ENCODE measurements at regions not wholly inside any gene's neighbourhood (a gene's known extent, or its start where the extent isn't known, plus 50 kb on each side); places are given as distances from the start of the nearest gene placed in this dataset.

GRCh38 chr18:41870191-41870590 lies 84.8 kb upstream of the PIK3C3 start:
- FAIRE-seq = no peak
- WGBS, 2 experiments (ENCODE audit: extremely low coverage in 1 of 2, insufficient coverage in 1 of 2, insufficient read length in 1 of 2, insufficient replicate concordance in 2 of 2, low coverage in 1 of 2, low lambda C conversion rate in 2 of 2, missing lambda C conversion rate in 1 of 2) = 96% methylated on average over 2 of the region's 2 CpGs; no CpG with 5 or more reads in 1 of the 2 experiments
- no peak overlapping the region for H3K4ac ChIP-seq (replicated peaks; ENCODE audit: insufficient read length, low read depth, low read length)
- TF ChIP-seq PHF8 (conservative IDR thresholded peaks at IDR 0.05; ENCODE audit: low read depth, low read length) = no peak
- TF ChIP-seq JUND (IDR thresholded peaks at IDR 0.05; ENCODE audit: low read length) = no peak
- no peak for TF ChIP-seq CTCF (IDR thresholded peaks at IDR 0.05; ENCODE audit: control extremely low read depth in 1 of 3, insufficient read depth in 1 of 3, low read depth in 1 of 3, low read length in 3 of 3)
- TF ChIP-seq SP1 (IDR thresholded peaks at IDR 0.05; ENCODE audit: low read depth, low read length) = no peak
- TF ChIP-seq MAX (IDR thresholded peaks at IDR 0.05) = no peak
- TF ChIP-seq NRF1 (IDR thresholded peaks at IDR 0.05; ENCODE audit: low read depth, low read length) = no peak
- TF ChIP-seq SP2 (IDR thresholded peaks at IDR 0.05; ENCODE audit: low read length) = no peak
- no peak for TF ChIP-seq CHD1 (IDR thresholded peaks at IDR 0.05; ENCODE audit: low read depth, low read length)
- no peak for TF ChIP-seq KDM1A (IDR thresholded peaks at IDR 0.05; ENCODE audit: borderline replicate concordance, low read length)
- no peak for TF ChIP-seq USF2 (IDR thresholded peaks at IDR 0.05; ENCODE audit: low read length)
- no peak for TF ChIP-seq POLR2A (IDR thresholded peaks at IDR 0.05; ENCODE audit: control extremely low read depth in 1 of 2, low read depth in 2 of 2, low read length in 2 of 2)
- no peak for TF ChIP-seq RBBP5 (IDR thresholded peaks at IDR 0.05; ENCODE audit: borderline replicate concordance, low read depth, low read length)

More at GRCh38 chr18:41870191-41870590, 84.8 kb upstream of the PIK3C3 start:
- Histone ChIP-seq H3K4me1 (replicated peaks in 1 of 4; ENCODE audit: control insufficient read depth in 3 of 4, insufficient read depth in 4 of 4, low read length in 3 of 4) (no peaks in the 10 kb centered on the region), H3K23ac (ENCODE audit: insufficient read length) (no peak overlapping the region), H4K20me1 (replicated peaks in 1 of 2; ENCODE audit: control insufficient read depth in 1 of 2, insufficient read depth in 2 of 2, low read length in 2 of 2) (no peaks in the 10 kb centered on the region), H3K27ac (ENCODE audit: low read depth, low read length) (no peak overlapping the region), H3K9ac (replicated peaks in 1 of 4; ENCODE audit: extremely low read depth in 1 of 4, low read depth in 3 of 4, low read length in 3 of 4) (no peak overlapping the region), H3K4me2 (ENCODE audit: insufficient read depth in 1 of 2, low read depth in 2 of 2, low read length in 2 of 2) (no peak overlapping the region), H3K56ac (replicated peaks; ENCODE audit: insufficient read length, low read depth, low read length) (no peak overlapping the region), H3K18ac (ENCODE audit: extremely low read depth, low read length) (no peak overlapping the region), H2BK5ac (ENCODE audit: low read depth, low read length) (no peak overlapping the region), H3K4me3 (ENCODE audit: extremely low read depth in 1 of 4, insufficient read depth in 2 of 4, low read depth in 3 of 4, low read length in 4 of 4) (no peak overlapping the region), H2BK20ac (ENCODE audit: low read length) (no peak overlapping the region), H3K27me3 (replicated peaks in 1 of 4; ENCODE audit: control insufficient read depth in 3 of 4, extremely low read depth in 1 of 4, insufficient read depth in 3 of 4, low read length in 3 of 4) (no peaks in the 10 kb centered on the region), H3K9me3 (ENCODE audit: insufficient read depth in 2 of 2, low read depth in 1 of 2, low read length in 1 of 2) (no peaks in the 10 kb centered on the region; a peak in 1 of 4 replicates), H4K8ac (ENCODE audit: extremely low read depth, insufficient read depth, low read length) (no peak overlapping the region), H3K14ac (ENCODE audit: insufficient read length) (no peak overlapping the region), H4K5ac (ENCODE audit: insufficient read length, low read depth, low read length) (no peak overlapping the region), H2AK5ac (ENCODE audit: low read depth, low read length) (no peak overlapping the region), H2BK12ac (ENCODE audit: low read depth, low read length) (no peak overlapping the region), H2AFZ (ENCODE audit: low read length) (no peak overlapping the region), H2BK15ac (ENCODE audit: low read length) (no peak overlapping the region), H4K91ac (replicated peaks; ENCODE audit: insufficient read length, low read length) (no peak overlapping the region), H3K79me2 (ENCODE audit: control insufficient read depth in 1 of 2, insufficient read depth in 2 of 2, low read length in 2 of 2) (no peaks in the 10 kb centered on the region), H3K79me1 (ENCODE audit: low read depth, low read length) (no peaks in the 10 kb centered on the region), H3K23me2 (ENCODE audit: low read depth, low read length) (no peaks in the 10 kb centered on the region), H2BK120ac (replicated peaks; ENCODE audit: low read depth, low read length) (no peak overlapping the region), H3K36me3 (ENCODE audit: control insufficient read depth in 2 of 4, insufficient read depth in 4 of 4, low read length in 3 of 4) (no peaks in the 10 kb centered on the region)
- ChIA-PET CTCF (ENCODE audit: partially characterized antibody) (no interaction called here), POLR2A (ENCODE audit: partially characterized antibody) (no interaction called here)
- DNase-seq (ENCODE audit: low read depth in 1 of 2, low spot score in 2 of 2) = no peak

Data from H1 (cell line).